Transverse colon (tissue), 4 donors: ENCODE measurements at regions not wholly inside any gene's neighbourhood (a gene's known extent, or its start where the extent isn't known, plus 50 kb on each side); places are given as distances from the start of the nearest gene placed in this dataset.

Experiments used
- DNase-seq: peaks from one replicate; pipeline ENCODE4 v3.0.0-alpha.2; 2019
- H3K27ac ChIP-seq, 4 donors: fragments of 200-600 bp; sonication (generic); 2 replicates each; pipeline ENCODE4 v1.5.1; 2016 to 2018; ENCODE audit warnings: inconsistent platforms in 4 of 4
- H3K27me3 ChIP-seq: fragments of 200-600 bp; sonication (generic); 2 replicates; pipeline ENCODE4 v1.5.1; 2017; ENCODE audit warnings: inconsistent platforms
- H3K36me3 ChIP-seq, 4 donors: fragments of 200-600 bp; sonication (generic); 2 replicates each; pipeline ENCODE4 v1.5.1; 2017 to 2019; ENCODE audit warnings: inconsistent platforms in 4 of 4
- H3K4me1 ChIP-seq, 4 donors: fragments of 200-600 bp; sonication (generic); 2 replicates each; pipeline ENCODE4 v1.5.1; 2017 to 2020; ENCODE audit warnings: inconsistent platforms in 4 of 4
- H3K4me3 ChIP-seq, 4 donors: fragments of 200-600 bp; sonication (generic); 1 replicate in 1 of 4; 2 replicates in 3 of 4; pipeline versions ENCODE4 v1.5.1 to v1.6.1; 2017 to 2019; ENCODE audit warnings: inconsistent platforms in 4 of 4
- H3K9me3 ChIP-seq, 2 donors: fragments of 200-600 bp; sonication (generic); 2 replicates each; pipeline ENCODE4 v1.5.1; 2017 to 2019; ENCODE audit warnings: inconsistent platforms in 2 of 2
- CTCF ChIP-seq, 5 experiments: fragments of 200-600 bp in 3 of 5; fragments of 450-650 bp in 2 of 5; sonication (generic) in 3 of 5; IDR thresholded peaks; 1 replicate in 2 of 5; 2 replicates in 3 of 5; pipeline ENCODE4 v1.5.1; 2016 to 2017; ENCODE audit warnings: antibody characterized with exemption in 5 of 5, inconsistent platforms in 3 of 5, mild to moderate bottlenecking in 2 of 5, moderate library complexity in 1 of 5
- EP300 ChIP-seq: sonication (generic); formaldehyde crosslinking; IDR thresholded peaks from one replicate; pipeline ENCODE4 v1.6.1; 2017; ENCODE audit warnings: antibody characterized with exemption, low read depth
- POLR2A ChIP-seq: fragments of 450-650 bp; IDR thresholded peaks from one replicate; pipeline ENCODE4 v1.6.1; 2016; ENCODE audit warnings: antibody characterized with exemption, mild to moderate bottlenecking, moderate library complexity
- POLR2AphosphoS5 ChIP-seq, 3 donors: sonication (generic); formaldehyde crosslinking; IDR thresholded peaks; one replicate each; pipeline ENCODE4 v1.6.1; 2016; ENCODE audit warnings: antibody characterized with exemption in 3 of 3
- WGBS, 2 donors: methylation state at CpG; one replicate each; pipeline ENCODE4 v1.1.5; 2018; ENCODE audit warnings: low coverage in 1 of 2; 5-methylcytosine and 5-hydroxymethylcytosine counted together
- in situ Hi-C, 4 donors: fragments of 200-750 bp; cut with MboI; loops; one replicate each; pipeline versions ENCODE4 v1.15.0 to v1.15.1; 2017; ENCODE audit warnings: low sequenced_read_pairs in 3 of 4, low pct_ligation_motif_present in 1 of 4, low pct_unique_long_range_greater_than_20kb in 1 of 4
- intact Hi-C: fragments of 100-400 bp; cut with DNase I; formaldehyde crosslinking; loops from one replicate; pipeline ENCODE4 v1.15.1; 2023; ENCODE audit warnings: low total_unique reads

GRCh38 chr6:25100288-25100687 is 164.5 kb upstream of the RIPOR2 start:
- H3K27ac ChIP-seq, result peak overlapping the region in 1 of 4 donors; percentile 23
- intact Hi-C loops (no loop called here), in situ Hi-C loops (no loop called here)
- DNase-seq, result no peak
- TF ChIP-seq CTCF (IDR thresholded peaks at IDR 0.05), result no peak
- peak in 1 of 3 donors; percentile 56 for TF ChIP-seq POLR2AphosphoS5 (IDR thresholded peaks at IDR 0.05)
- H3K27me3 ChIP-seq, result no peaks in the 10 kb centered on the region
- 32 to 46% methylated on average over 4 of the region's 4 CpGs for WGBS, 2 donors
- H3K4me1 ChIP-seq, result peaks cover 0 to 35% (median 1%) of the 10 kb centered on the region in 4 donors
- H3K36me3 ChIP-seq, result peaks cover 0 to 17% (median 0%) of the 10 kb centered on the region in 4 donors
- no peaks in the 10 kb centered on the region for H3K9me3 ChIP-seq
- no peak overlapping the region for H3K4me3 ChIP-seq

- no peak overlapping the region for H3K4me3 ChIP-seq
- no peak overlapping the region for H3K27ac ChIP-seq
- no peak for TF ChIP-seq POLR2A
- TF ChIP-seq POLR2AphosphoS5 (IDR thresholded peaks at IDR 0.05), result no peak
- no peak for TF ChIP-seq CTCF (IDR thresholded peaks at IDR 0.05)
- no peak for TF ChIP-seq EP300
- H3K36me3 ChIP-seq, result peaks cover 0 to 19% (median 0%) of the 10 kb centered on the region in 4 donors
- intact Hi-C loops, result no loop called here
- H3K27me3 ChIP-seq, result no peaks in the 10 kb centered on the region
- H3K9me3 ChIP-seq, result no peaks in the 10 kb centered on the region
- no peak for DNase-seq
- H3K4me1 ChIP-seq, result peaks cover 0 to 35% (median 1%) of the 10 kb centered on the region in 4 donors
- in situ Hi-C loops, result no loop called here
- 49 to 57% methylated on average over 3 of the region's 3 CpGs for WGBS, 2 donors
Measured at GRCh38 chr6:25103603-25104002, 167.8 kb upstream of the RIPOR2 start.

GRCh38 chr6:25105070-25105925 is 169.5 kb upstream of the RIPOR2 start:
- Histone ChIP-seq H3K27me3 (no peaks in the 10 kb centered on the region), H3K36me3 (peaks cover 0 to 34% (median 0%) of the 10 kb centered on the region in 4 donors), H3K9me3 (no peaks in the 10 kb centered on the region), H3K4me1 (peaks cover 0 to 25% (median 0%) of the 10 kb centered on the region in 4 donors), H3K27ac (no peak overlapping the region), H3K4me3 (no peak overlapping the region)
- TF ChIP-seq POLR2A, result no peak
- no peak for TF ChIP-seq EP300
- no peak for TF ChIP-seq CTCF (IDR thresholded peaks at IDR 0.05)
- no peak for TF ChIP-seq POLR2AphosphoS5 (IDR thresholded peaks at IDR 0.05)
- intact Hi-C loops (no loop called here), in situ Hi-C loops (no loop called here)
- DNase-seq, result no peak
- 80 to 83% methylated on average over 5 to 7 of the region's 7 CpGs for WGBS, 2 donors

GRCh38 chr6:25107218-25107617 is 171.5 kb upstream of the RIPOR2 start:
- WGBS, 2 donors, result 45 to 78% methylated on average over 2 of the region's 2 CpGs
- no peak for DNase-seq
- no peak overlapping the region for H3K4me3 ChIP-seq
- H3K27me3 ChIP-seq, result no peaks in the 10 kb centered on the region
- intact Hi-C loops (no loop called here), in situ Hi-C loops (no loop called here)
- TF ChIP-seq EP300 (no peak), POLR2AphosphoS5 (IDR thresholded peaks at IDR 0.05) (no peak), POLR2A (no peak), CTCF (IDR thresholded peaks at IDR 0.05) (no peak)
- H3K4me1 ChIP-seq, result peaks cover 0 to 36% (median 7%) of the 10 kb centered on the region in 4 donors
- no peaks in the 10 kb centered on the region for H3K9me3 ChIP-seq
- peaks cover 0 to 35% (median 0%) of the 10 kb centered on the region in 4 donors for H3K36me3 ChIP-seq
- H3K27ac ChIP-seq, result no peak overlapping the region
